Fibroblast of skin of back (primary cell): ENCODE measurements at regions not wholly inside any gene's neighbourhood (a gene's known extent, or its start where the extent isn't known, plus 50 kb on each side); places are given as distances from the start of the nearest gene placed in this dataset.
"Not testable (repeated sequence)": the region's sequence is repeated elsewhere in the genome, so short reads cannot be mapped to it uniquely, and the experiment has no call there.

Source experiments
- DNase-seq: peaks from one replicate; pipeline ENCODE4 v3.0.0-alpha.2; 2013

DNA sequence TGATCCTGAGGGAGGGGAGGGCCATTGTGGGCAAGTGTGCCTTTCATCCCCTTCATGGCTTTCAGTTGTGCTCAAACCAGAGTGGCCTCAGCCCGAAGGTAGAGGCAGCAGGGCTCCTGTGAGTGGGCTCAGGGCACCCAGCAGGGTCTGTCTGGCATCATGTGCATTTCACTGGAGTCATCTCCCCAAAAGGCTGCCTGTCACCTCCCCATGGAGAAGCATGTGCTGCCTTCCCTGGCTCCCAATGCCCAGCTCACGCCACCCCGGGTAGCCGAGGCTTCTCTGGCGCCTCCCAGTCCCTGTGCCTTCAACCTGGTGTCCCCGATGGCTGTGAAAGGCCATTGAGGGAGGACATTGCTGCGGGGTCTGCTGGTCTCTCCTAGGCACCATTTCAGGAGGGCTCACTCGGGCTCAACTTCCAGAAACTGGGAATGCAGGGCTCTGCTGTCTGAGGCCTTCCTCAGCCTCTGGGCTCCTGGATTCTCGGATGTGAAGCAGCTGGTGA lies 213.9 kb downstream of the BANP start:
- not testable (repeated sequence) for DNase-seq

GRCh38 chr16:88165683-88166082 lies 214.4 kb downstream of the BANP start:
- DNase-seq = not testable (repeated sequence)

GRCh38 chr16:88166209-88166773 lies 215.1 kb downstream of the BANP start:
- DNase-seq = not testable (repeated sequence)

- not testable (repeated sequence) for DNase-seq
These were observed 214.8 kb upstream of the ZNF469 start for GRCh38 chr16:88167798-88168556.

DNA sequence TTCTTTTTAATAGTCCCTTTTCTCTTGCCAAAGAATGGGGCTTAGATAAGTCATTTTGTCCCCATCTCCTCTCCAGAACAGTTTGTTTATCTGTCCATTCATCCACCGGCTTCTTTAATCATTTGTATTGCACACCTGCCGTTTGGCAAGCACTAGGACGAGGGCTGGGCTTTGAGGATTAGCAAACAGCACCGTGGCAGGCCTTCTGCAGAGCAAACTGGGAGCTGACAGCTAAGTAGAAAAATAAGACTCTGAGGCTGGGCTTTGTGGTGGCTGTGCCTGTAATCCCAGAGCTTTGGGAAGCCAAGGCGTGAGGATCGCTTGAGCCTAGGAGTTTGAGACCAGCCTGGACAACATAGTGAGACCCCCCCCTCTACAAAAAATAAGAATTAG lies 214.2 kb upstream of the ZNF469 start:
- not testable (repeated sequence) for DNase-seq

DNA sequence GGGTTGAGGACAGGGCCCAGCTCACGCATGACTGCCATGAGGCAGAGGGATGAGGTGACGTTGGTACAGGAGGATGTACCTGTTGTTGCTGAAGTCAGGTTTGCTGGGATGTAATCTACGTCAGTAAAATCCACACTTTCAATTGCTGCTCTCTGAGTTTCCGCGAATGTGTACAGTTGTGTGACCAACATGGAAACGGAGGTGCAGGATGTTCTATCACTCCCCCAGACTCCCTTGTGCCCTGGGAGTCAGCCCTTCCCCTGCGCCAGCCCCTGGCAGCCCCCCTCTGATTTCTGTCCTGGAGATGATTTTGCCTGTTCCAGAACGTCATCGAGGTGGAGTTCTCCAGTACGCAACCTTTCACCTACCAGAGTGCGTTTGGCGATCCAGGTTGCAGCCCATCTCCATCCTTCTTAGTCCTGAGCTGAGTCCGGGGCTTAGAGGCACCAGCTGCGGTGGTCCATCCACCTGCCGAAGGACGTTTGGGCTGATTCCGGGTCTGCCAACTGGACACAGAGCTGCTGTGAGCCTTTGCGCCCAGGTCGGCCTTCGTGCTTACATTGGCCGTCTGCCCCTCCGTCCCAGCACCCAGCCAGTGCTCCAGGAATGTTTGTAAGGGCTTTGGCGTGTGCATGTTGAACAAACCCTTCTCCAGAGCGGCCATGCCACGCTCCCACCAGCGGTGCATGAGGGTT lies 213.5 kb upstream of the ZNF469 start:
- DNase-seq = not testable (repeated sequence)

- not testable (repeated sequence) for DNase-seq
These were observed 213.0 kb upstream of the ZNF469 start for GRCh38 chr16:88169831-88170165.

- DNase-seq = no peak
These were observed 212.2 kb upstream of the ZNF469 start for GRCh38 chr16:88170528-88170991.

DNA sequence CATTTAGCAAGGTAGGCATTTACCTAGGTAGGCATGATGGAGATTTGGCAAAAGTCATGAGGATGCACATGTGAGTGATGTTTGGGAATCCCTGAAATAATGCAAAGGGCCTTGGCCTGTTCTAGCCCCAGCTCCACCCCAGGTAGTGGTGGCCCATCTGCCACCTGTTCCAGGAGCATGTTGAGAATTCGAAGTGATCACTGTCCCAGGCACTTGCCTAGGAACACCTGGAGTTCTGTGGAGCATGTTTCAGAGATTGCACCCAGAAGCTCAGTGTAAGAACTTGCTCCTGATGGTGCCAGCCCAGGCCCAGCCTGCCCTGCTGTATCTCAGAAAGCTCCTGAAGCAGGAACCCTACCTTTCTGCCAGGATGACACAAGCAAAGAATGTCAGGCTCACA lies 211.6 kb upstream of the ZNF469 start:
- not testable (repeated sequence) for DNase-seq

DNA sequence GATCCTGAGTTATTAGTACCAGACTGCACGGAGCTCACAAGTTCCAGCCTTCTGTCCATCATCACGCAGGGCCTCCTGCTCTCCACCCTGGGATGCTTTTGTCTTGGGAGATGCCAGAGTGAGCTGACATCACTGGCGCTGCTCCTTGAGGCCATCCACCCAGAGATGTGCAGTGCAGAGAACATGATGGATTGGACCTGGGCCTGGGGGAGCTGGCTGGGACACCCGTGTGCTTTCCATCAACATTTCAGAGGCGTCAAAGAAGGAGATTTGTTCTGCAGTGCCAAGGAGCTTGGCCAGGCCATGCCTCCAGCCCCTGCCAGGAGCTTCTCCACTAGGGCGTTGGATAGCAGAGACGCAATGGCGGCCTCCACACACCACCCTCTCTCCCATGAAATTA lies 206.6 kb upstream of the ZNF469 start:
- DNase-seq = not testable (repeated sequence)

DNA sequence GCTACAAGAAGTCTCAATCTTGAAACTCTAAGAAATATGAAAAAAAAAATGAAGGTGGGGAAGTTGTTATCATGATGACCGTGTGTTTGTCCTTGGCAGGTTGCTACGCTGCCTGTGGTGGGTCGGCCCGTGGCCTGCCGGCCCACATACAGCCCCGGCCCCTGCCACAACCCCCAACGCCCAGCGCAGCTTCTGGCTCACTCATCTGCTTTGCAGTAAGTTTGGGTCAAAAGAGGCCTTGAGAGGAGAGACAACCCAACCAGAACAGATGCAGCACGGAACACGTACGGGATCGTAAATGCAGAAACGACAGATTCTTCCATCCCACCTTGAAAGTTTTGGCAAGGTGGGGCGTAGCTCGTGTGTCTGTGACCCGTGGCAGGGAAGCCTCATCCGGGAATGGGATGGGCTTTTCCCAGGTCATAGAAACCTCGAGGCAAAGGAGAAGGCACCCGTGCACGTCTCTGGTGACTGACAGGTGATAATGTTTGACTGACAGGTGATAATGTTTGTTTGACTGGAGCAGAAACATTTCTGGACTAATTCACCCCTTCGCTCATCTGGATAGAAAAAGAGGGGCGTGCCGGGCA lies 206.1 kb upstream of the ZNF469 start:
- not testable (repeated sequence) for DNase-seq

- DNase-seq = not testable (repeated sequence)
These were observed 204.5 kb upstream of the ZNF469 start for GRCh38 chr16:88178251-88178650.

DNA sequence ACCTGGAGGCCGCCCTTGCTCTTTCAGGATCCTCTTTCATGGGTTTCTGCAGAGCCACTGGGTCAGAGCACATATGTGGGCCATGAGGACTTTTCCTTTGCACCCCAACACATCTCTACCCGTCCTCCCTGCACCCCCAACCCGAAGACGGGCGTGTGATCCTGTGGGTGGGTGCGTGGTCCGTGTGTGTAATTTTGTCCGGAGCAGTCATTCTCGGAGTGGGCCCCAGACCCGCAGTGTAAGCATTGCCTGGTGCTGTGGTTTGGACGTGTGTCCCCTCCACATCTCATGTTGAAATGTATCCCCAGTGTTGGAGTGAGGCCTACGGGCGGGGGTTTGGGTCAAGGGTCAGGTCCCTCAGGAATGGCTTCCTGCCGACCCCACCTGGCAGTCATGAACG lies 203.9 kb upstream of the ZNF469 start:
- not testable (repeated sequence) for DNase-seq

DNA sequence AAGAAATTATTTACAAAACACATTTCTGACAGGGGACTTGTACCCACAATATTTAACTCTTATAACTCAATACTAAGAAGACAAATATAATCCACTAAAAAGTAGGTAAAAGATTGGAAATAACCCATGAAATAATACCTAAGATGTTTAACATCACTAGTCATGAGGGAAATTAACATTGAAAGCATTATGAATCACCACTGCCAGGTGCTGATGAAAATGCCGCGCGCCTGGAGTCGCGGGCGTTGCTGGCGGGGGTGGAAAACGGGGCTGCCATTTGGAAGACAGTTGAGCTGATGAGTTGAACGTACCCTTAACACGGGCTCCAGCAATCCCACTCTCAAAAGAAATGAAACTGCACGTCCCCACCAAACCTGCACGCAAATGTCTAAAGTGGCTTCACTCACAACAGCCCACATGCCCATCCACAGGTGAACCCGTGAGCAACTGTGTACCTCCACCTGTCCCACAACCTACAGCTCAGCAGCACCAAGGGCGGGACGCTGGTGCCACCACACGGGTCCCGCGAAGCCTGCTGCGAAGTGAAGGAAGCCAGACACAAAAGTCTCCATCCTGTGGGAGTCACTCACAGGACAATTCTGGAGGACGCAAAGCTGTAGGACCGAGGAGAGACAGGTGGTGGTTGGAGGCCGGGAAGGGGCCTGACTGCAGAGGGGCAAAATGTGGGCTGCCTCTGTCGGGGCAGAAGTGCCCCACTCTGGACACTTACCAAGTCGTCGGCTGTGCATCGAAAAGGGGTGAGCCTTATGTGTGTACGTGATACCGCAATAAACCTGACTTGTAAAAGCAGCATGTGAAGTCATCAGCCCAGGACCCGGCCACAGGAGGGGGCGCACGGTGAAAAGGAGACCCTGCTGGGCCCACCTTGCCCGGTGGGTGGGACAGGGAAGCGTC lies 199.5 kb upstream of the ZNF469 start:
- not testable (repeated sequence) for DNase-seq

GRCh38 chr16:88184053-88184452 lies 198.7 kb upstream of the ZNF469 start:
- DNase-seq = not testable (repeated sequence)

DNA sequence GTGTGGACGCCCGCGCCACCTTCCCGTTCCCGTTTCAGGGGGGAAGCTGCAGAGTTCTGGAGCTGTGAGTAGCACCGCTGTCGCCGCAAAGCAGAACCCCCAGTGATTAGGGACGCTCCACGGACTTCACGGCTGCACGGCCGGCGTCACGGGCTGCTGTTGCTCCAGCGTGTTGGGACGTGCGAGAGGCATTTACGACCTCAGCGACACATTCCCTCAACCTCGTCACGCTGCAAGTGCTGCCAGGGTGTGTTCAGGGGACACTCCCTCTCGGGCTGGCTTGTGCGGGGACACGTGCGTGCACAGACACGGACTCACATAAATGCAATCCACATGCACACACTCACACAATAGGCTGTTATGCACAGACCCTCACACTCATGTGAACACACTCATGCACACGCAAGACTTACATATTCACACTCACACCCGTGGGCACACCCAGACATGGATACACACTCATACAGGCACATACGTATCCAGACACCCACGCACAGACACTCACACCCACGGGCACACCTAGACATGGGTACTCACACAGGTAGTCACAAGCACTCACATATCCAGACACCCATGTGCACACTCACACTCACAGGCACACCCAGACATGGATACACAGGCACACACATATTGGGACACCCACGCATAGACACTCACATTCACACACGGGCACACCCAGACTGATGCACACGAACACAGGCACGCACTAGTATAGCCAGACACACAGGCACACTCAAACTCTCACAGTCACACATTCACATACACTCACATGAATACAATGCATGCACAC lies 198.0 kb upstream of the ZNF469 start:
- DNase-seq = not testable (repeated sequence)

- not testable (repeated sequence) for DNase-seq
These were observed 197.4 kb upstream of the ZNF469 start for GRCh38 chr16:88185406-88185805.

DNA sequence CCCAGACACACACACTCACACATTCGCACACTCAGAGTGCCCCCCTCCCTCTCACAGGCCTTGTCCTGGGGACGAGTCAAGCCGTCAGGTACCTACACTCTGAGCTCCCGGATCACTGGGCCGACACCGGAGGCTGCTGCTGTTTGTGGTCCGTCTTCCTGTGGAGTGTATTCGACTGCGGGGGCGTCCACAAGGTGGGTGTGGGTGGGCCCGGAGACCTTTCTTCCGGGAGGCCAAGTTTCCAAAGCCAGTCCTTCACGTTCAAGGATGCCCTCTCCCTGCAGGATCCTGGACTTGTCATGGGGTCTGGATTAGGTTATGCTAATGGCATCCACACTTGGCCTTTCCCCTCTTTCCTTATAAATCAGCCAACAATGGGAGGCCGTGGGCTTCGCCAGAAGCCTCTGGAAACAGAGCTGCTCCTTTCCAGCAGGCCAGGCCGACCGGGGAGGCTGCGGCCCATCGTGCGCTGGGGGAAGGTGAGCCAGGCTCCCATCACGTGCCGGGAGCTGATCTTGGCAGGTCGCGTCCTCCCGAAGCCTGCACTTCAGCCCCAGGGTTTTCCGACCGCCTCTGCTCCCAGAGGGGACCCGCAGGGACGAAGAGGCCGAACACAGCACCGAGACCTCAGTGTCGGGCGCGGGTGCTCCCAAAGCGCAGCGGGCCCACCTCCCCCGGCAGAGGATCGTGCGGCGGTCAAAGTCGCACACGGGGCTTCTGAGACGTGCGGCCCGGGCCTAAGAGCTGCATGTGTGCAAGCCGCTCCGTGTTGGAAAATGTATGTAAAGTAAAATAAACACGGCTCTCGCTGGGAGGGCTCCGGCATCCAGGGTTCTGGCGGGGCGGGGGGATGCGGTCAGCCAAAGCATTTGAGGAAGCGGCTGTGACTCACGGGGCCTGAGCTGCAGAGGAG lies 196.5 kb upstream of the ZNF469 start:
- DNase-seq = peak; percentile 95

DNA sequence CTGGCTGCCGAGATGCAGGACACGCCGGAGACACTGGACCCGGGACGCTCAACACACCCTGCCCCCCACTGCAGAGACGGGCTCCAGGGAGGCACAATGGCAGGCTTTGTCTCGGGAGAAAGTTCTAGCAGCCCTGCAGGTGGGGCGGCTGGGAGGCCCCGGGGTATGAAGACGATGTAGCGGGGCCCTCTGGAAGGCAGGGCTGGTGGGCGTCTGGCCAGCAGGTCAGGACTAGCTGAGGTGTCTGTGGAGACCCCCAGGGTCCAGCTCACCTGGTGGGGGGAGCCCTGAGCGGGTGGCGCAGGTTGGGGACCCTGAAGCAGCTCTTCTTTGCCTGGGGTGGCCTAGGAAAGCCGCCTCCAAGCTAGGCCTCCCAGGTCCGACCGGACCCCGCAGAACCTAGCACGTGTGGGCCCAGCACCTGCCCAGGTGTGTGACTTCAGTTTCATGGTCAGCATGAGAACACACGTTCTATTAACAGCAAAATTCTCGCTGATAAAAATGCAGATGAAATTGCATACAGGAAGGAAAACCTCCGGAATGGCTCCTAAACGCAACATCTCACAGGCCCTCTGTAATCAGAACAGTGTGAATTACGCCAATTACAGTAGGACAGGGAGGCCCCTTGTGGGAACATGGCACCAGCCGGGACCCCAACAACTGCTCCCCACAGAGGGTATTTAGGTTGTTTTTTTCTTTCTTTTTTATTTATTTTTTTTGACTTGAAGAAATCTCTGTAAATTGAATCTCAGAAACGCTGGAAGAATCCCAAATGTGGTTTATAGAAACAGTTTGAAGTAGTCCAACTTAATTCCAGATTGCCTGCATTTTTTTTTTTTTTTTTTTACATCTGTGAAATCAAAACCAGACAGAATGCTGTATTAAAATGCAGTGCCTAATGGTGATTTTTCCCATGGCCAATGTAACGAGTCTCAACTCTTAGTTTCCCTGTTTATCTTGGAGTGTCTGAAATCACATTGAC lies 195.6 kb upstream of the ZNF469 start:
- DNase-seq = peak; percentile 63
